ENCODE measurements at regions not wholly inside any gene's neighbourhood (a gene's known extent, or its start where the extent isn't known, plus 50 kb on each side); places are given as distances from the start of the nearest gene placed in this dataset.

DNA sequence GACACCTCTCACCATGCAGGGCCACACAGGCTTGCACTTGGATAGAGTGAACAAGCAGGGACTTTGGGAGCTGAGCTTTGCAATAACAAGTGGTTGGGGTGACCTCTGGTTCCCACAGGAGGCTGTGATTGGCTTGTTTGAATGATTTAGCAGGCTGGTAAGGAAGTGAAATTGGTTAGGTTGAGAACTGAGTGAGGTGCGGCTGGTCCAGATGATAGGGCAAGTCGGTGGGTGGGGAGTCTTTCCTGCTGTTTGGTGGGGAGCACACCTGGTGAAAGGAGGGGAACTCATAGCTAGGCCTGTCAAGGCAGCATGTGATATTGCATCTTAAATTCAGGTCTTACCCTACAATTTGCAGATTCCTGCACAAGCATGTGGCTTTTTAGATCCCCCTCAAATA is 794.6 kb upstream of the ZNF608 start:
- no peak for TF ChIP-seq POLR2A (IDR thresholded peaks at IDR 0.05; ENCODE audit: low read depth, low read length)
- no peak for TF ChIP-seq POLR2AphosphoS5 (IDR thresholded peaks at IDR 0.05; ENCODE audit: low read depth, low read length)
- no peak for TF ChIP-seq TAF1 (IDR thresholded peaks at IDR 0.05; ENCODE audit: borderline replicate concordance, low read depth, low read length)

Measured in GM12892 (cell line).